NT2/D1 (cell line): ENCODE measurements at regions not wholly inside any gene's neighbourhood (a gene's known extent, or its start where the extent isn't known, plus 50 kb on each side); places are given as distances from the start of the nearest gene placed in this dataset.

Experiments used
- SUZ12 ChIP-seq: IDR thresholded peaks from 2 replicates; pipeline ENCODE4 v1.6.1; 2011; ENCODE audit not compliant: insufficient read length, insufficient read depth; ENCODE audit errors: extremely low read depth
- YY1 ChIP-seq: IDR thresholded peaks from 2 replicates; pipeline ENCODE4 v1.6.1; 2011; ENCODE audit not compliant: insufficient read length, insufficient read depth

DNA sequence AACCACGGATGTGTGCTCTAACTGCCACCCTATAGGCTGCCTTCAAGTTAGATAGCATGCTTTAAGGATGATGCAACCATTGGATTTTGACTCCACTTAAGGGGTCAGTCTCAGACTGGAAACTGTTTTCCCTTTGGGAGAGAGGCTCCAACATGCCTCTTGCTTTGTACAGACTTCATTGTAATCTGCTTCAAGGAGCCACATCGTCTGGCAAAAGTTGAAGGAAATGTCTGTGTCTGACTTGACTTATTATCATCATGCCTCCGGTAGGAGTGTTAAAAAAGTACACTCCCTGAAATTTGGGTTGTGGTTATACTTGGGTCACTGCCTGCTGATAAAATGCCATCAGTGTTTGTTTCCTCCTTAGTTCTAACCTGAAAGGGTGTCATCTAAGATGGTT is 245.4 kb upstream of the CDIN1 start:
- no peak for TF ChIP-seq YY1
- TF ChIP-seq SUZ12 = no peak
